Kidney glomerular epithelial cell (primary cell): ENCODE measurements at regions not wholly inside any gene's neighbourhood (a gene's known extent, or its start where the extent isn't known, plus 50 kb on each side); places are given as distances from the start of the nearest gene placed in this dataset.

Experiments used
- DNase-seq: peaks from one replicate; lab custom pipeline; 2025; lab: John Stamatoyannopoulos, UW

DNA sequence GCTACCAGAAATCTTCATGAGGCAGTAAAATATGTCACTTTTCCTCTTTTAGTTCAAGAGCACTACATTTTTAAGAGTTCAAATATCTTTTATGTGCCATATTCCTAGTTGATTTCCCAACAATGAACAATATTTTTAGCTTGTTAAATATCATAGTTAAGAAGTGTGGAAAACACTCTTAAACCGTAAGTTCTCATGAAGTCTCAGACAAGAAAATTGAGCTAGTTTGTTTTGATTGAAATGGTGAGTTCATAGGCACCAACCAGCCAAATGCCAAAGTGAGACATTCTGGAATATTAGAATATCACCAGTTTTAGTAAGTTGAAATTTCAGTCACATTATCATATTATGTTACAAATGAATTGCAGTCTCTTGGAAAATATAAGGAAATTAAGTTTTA is 277.2 kb upstream of the HSF2 start:
- DNase-seq = no peak

DNA sequence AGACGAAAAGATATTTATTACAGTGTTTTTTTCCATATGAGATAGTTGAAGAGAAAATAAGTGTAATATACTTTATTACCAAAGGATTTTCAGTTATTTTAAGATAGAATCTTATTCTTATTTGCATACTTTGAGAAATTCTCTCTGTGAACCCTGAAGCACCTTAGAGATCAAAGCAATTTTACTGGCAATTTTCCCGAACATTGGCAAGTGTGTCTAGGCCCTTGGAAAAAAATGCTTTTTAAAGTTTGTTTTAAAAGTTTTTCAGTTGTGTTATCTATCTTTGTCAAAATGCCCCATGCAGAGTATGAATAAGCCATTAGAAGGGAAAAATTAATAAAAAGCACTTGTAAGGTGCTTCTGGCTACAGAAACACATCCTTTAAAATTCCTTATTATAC is 276.8 kb upstream of the HSF2 start:
- no peak for DNase-seq

DNA sequence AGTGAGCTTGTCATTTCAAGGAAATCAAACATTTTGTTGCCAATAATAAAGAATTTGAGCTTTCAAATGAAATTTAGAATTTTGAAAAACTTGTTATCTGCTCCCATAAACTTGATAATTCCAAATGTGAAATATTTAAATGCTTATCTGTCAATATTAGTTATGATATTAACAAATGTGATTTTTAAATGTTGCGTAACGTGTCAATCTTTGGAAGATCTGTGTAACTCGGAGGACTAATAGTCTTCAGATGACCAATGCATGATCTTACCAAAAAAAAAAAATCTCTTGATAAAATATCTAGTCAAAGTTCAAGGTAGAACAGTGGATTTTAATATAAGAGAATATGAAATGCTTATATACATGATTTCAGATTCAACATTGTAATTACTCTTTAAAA is 274.5 kb upstream of the HSF2 start:
- DNase-seq = no peak

DNA sequence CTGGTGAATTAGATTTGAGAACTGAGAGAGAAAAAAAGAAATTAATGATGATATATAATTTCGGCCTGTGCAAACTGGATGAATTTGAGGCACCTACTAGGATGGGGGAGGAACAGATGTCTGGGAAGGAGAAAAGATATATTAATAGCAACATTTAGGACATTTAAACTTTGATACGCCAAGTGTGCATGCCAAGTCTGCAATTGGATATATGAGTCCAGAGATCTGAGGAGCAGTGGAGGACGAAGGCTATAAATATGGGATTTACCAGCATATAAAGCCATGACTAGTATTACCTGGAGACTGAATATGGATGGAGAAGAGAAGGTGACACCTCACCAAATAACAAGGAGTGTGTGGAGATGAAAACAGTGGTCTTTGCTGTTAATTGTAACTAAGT is 272.6 kb upstream of the HSF2 start:
- DNase-seq = no peak

DNA sequence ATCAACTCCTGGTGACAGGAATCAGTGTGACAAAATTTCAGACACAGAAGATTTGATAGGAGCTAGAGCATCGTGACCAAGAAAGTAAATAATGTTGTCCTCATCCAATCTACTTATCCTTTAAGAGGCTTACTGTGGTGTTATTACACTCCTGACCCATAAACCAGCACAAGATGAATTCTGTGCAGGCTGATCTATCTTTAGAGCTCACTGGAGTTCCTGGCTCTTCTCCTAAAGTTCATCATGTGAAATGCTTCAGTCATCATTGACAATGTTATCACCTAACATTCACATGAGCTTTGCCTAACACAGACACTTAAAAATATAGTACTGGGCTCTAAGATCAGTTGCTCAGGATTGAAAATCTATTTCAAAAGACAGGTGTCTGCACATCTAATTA is 271.0 kb upstream of the HSF2 start:
- no peak for DNase-seq

DNA sequence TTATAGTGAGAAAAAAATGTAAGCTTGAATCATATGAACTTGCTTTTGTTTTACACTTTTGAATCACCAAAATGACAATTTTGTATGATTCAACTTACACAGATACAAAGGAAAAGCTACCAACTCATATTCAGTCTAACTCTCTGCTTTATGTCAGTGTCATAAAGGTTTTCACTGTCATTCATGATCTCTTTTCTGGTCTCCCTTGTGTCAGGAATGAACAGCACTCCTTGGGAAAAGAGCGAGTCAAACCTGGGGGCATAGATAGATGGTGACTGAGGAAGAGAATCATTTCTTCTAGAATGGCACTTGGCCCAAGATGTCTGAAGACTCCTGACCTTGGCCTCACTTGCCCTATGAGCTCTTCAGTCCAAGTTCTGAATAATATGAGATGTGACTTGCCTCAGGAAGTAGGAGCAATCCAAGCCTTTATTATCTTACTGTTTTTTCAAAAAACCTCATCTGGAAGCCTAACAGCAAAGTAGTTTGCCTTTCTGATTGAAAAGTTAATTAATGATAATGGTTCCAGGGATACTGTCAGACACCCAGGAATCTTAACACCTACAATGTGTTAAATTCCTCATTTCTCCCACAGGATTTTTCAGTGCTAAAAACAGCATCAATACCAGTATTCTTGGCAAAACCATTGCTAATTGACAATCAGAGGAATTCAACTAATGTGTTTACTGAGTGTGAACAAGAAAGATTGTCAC is 270.0 kb upstream of the HSF2 start:
- DNase-seq = no peak

DNA sequence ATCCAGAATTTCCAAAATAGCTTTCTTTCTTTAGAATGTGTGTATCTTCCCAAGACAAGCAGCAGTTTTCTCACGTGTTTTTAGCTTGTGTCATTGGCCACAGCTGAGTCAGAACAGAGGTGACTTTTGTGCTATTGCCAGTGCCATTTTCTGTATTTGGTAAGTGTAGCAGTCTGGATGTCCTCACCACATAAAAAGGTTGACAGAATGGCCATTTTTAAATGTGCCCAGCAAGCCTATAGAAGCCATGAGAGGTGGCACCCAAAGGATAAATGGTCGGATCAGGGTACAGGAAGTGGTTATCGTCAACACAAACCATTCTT is 269.5 kb upstream of the HSF2 start:
- no peak for DNase-seq

DNA sequence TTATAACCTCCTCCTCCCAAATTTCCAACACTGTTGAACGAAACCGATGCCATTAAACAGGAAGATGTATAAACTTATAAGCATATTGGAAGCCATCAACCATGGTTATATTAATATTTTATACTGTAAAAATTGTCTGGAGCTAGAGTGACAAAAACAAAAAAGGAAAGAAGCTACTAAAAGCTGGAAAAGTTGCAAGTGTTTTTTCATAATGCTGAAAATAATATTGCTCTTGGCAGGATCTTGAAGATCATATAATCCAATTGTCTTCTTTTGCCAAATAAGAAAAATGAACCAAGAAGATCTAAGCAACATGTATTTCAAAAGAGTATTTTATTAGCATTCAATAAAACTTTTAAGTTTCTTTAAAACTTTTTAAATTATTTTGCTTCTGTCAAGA is 268.9 kb upstream of the HSF2 start:
- no peak for DNase-seq

DNA sequence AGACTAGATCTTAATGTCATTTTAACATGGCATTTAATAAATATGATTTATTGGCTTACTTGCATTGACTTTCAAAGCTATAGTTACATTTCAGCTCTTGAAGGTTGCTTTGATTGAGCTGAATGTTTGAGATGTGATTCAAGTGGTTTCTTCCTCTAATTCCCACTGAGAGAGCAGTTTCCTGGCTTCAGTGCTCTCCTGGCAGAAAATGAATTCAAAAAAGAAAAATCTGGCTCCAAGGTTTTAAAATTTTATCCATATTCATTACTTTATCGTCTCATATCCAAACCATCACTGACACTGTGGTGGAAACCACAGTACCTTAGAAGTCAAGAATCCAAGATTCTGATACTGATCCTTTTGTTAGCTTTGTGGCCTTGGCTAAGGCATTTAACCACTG is 263.1 kb upstream of the HSF2 start:
- DNase-seq = no peak

DNA sequence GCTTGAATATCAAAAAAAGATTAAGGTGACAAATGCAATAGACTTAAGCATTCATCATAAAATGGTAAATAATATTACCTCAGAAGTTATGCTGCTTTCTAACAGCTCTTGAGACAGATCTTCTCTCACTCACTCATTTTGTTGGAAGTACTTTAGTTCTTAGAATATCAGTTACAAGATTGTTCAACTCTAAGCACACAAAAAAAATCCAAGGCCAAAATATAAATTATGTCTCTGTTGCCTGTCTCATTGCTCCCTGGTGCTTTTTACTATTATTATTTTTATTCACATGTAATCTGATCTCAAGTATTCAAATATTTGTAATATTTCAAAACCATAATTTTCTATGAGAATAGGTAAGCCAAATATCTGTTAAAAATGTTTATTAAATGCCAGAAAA is 259.4 kb upstream of the HSF2 start:
- DNase-seq = no peak

DNA sequence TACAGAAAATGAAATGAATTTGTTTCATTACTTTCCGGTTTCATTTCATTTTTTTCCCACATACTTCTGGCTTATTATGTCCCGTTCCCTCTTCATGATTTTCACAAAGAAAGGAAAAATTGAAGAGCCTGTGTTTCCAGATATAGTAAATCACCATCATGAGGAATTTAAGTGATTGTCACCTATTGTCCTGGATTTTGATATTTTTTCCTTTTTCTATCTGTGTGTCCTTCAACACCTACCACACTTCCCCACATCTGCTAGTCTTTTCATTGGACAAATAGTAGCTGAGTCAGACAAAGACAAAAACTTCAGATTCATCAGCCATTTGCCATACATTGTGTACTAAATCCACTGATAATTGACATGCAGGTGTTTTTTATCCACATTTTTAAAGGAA is 258.2 kb upstream of the HSF2 start:
- no peak for DNase-seq

DNA sequence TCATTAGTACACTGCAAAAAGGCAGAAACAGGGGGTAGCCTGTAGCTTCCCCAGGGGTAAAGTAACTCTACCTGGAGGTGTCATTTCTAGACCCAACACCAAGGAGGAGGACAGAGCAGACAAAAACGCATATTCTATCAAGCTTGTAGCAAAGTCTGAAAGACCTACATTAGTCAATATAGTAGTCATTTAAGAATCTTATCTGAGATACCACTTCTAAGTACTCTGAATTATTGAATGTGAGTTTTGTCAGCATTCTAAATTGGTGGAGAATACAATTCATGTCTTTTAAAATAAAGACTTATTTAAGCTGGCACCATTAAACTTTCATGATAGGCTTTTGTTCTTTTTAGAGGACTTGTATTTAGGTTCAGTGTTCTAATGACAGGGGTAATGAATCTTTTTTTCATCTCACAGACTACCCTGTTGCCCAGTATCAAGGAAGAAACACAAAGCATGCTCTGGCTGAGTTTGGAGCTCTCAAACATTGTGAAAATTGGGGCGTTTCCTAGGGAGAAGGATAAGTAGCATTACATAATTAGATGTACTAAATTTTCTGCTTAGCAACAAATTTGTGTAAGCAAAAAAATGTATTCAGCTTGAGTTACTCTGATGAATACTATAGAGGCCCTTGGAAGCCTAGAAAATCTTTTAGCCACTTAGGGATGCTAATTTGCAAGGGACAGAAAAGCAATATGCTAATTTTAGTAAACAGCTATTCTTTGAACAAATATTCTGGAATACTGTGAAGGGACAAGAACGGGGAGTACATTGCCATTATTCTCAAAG is 255.4 kb upstream of the HSF2 start:
- DNase-seq = no peak

DNA sequence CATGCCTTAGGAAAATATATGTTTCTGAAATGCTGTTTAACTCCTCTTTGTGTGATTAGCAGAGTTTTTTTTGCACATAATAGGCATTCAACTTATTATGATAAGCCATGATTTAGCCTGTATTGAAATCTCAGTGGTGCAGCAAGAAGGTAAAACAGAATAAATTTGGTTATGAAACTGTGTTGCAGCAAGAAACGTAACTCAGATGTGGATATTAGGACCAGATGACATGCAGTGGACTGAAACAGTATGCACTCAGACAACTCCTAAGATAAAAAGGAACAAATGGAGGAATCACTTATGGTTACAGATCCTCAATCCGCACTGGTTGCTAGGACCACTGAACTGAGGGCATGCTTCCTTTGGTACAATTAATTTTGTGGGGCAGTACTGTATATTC is 254.2 kb upstream of the HSF2 start:
- no peak for DNase-seq

DNA sequence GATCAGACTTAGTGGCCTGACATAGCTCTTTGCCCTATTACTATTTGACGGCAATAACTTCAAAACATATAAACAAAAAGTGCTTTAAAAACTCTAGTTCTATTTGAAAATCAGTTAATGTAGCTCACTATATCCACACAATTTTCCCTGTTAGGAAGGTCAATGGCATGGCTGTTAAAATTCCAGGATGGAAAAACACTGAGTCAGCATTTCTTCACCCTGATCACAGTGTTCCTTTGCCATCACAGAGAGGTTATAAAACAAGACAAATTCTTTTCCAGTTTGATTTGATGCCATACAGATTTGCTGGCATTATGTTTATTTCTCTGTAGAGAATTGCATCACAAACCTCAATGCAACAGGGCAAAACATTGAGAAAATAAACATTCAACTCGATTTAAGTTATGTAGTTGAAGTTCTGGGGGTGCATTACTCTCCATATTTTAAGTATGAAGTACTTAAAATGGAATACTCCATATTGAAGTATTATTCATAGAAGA is 253.7 kb upstream of the HSF2 start:
- no peak for DNase-seq

DNA sequence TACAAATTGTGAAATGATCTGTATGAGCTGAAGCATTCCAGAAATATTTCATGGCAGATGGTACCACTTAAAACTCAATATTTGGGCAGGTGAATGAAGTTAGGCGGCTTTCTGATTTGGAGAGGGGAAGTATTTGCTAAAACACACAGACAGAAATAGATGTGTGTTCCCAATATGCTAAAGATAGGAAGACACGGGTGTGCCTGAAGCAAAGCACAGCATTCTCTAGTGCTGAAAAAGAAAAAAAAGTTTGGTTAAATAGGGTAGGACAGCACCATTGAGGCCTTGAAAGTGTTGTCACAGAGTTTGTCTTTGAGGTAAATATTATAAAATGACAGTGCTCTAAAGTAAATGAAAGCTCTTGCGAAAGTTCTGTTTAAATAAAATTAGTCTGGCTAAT is 252.2 kb upstream of the HSF2 start:
- no peak for DNase-seq

DNA sequence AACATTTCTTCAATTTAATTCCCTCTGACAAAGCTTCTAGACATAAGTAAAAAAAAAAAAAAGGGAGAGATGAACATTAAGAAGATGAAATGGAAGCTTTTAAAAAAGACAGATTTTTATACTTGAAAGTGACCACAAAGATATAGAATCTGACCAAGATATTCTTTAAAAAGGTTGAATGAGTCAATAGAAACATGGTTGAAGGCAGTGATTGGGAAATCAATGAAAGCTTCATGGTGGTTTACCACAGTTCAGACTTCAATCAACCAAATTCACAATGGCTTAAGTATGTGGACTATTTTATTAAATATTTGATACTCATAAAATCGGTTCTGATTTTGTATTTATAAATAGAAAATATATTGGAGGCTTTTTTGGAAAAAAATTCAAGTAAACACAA is 248.4 kb upstream of the HSF2 start:
- DNase-seq = no peak

DNA sequence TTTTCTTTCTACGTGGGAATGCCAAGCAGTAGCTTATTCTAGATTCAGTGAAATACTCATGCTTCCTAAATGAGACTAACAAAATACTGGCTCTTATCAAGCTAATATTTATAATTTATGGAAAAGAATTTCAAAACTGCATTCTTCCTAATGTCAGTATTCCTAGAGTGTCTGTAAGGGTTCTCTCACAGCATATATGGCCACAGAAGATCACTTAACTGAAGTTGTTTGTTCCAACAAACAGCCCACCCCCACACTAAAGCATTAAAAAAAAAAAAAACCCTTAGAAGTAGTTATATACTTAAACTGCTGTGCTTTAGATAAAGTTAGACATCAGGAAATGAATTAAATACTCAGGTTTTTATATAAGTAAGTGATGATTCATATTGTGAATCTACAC is 247.7 kb upstream of the HSF2 start:
- DNase-seq = no peak

DNA sequence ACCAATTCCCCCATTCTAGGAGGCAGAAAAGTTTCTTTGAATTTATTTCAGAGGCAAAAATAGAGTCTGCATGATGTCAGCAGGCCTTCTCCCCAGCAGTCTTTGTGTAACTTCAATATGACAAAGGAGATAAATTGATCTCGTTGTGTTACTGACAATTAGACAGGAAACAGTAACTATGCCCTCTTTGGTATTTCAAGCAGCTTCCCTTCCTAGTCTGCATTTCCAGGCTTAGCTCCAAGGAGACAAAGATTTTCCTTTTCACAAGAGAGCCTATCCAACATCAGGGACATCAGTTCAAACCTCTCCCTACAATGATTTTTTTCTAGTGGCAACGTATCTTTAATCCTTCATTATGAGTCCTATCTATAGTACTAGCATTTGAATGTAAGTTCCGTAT is 245.9 kb upstream of the HSF2 start:
- DNase-seq = no peak

DNA sequence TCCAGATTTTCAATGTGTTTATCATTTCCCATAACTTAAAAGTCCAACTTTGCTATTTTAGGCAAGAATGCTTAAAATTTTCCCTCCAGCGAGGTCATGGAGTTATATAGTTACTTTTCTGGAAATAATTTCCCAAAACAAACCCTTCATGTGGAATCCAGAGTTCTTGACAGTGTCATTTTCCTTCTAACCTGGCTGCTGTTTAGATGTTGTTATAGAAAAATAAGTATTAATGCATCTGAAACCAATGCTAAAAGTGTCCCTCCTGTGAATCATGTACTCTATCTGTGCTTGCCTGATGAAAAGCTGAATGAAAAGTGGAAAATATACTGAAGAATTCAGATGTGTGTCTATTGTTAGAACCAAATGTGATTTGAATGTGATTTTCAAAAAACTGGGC is 245.3 kb upstream of the HSF2 start:
- no peak for DNase-seq

DNA sequence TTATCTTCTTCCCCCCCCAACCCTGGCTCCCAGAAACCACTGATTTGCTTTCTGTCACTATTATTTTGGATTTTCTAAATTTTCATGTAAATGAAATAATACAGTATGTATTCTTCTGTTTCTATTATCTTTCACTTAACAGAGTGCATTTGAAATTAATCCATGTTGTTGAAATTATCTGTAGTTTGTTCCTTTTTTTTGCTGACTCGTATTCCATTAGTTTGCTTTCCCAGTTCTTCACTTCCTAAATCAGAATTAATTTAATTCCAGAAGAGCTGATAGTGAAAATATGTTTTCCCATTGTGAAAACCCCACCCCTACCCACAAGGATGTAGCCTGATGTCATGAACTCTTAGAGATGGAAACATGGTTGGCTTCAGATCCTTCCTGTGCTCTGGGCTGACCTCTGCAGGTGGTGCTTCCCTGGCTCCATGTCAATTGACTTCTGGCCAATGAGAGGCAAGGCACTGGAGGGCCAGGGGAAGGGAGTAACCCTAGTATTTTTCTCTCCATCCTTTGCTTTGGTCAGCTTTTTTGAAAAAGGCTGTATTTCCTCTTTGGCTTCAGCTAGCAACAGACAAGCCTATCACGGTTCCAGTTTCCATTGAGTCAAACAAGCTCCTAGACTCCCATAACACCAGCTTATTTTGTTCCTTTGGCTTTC is 244.4 kb upstream of the HSF2 start:
- no peak for DNase-seq

DNA sequence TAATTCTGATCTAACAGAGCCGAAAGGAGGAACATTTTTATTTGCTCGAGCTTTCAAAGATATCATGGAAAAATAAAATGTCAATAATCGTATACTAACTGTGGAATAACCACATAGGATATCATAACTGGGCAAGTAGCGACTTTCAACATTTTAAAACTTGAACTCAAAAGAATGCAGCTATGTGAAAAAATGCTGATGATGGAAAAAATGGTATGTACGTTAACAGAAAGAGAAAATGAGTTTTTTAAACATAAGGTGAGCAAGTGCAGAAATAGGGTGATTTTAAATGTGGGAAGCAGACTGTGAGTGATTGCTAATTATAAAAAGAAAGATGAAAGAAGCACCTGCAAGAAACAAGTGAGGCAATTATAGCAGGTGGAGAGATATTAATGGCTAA is 238.3 kb upstream of the HSF2 start:
- no peak for DNase-seq

DNA sequence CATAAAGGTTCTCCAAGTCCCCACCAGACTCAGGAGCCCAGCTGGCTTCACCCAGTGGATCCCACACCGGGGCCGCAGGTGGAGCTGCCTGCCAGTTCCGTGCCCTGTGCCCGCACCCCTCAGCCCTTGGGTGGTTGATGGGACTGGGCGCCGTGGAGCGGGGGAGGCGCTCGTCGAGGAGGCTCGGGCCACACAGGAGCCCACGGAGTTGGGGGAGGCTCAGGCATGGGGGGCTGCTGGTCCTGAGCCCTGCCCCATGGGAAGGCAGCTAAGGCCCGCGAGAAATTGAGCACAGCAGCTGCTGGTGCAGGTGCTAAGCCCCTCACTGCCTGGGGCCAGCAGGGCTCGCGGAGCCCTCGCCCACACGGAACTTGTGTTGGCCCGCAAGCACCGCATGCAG is 234.4 kb upstream of the HSF2 start:
- no peak for DNase-seq

DNA sequence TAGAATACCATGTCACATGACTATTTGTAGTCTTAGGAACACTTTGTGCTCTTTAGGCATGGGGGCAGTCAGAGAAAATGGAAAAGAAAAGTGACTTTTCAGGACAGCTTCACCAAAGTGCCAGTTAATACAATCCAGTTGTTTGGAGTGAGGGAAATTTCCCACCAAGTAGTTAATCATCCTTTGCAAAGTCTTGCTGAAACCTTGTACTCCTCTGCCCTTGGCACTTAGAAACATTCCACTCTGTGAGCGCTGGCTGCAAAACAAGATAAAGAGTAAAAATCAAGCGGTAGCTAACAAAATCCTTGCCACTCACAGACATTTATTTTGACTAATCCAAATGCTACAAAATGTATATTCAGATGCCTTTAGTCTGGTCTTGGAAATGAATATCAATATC is 229.2 kb upstream of the HSF2 start:
- no peak for DNase-seq
